GM12878 (cell line): ENCODE measurements at regions not wholly inside any gene's neighbourhood (a gene's known extent, or its start where the extent isn't known, plus 50 kb on each side); places are given as distances from the start of the nearest gene placed in this dataset.

Experiments used
- ATAC-seq: fragments of 200-7000 bp; cut with Tn5 transposase; 3 replicates; pipeline ENCODE4 v1.9.1; 2020; ENCODE audit warnings: mild to moderate bottlenecking, moderate library complexity
- BruUV-seq: library from RNA; stranded (reverse); fragments of 400-500 nt; replicated peaks from 2 replicates; lab custom pipeline; 2021; lab: Mats Ljungman, UMichigan
- CTCF ChIA-PET: fragments of 300-600 bp; sonication (Branson Sonifier 250); formaldehyde crosslinking; extraction: SDS; loops from one replicate; lab custom pipeline; 2021; ENCODE audit warnings: inconsistent platforms; lab: Yijun Ruan, JAX
- POLR2A ChIA-PET: fragments of 350-600 bp; formaldehyde crosslinking; extraction: SDS; loops from one replicate; lab custom pipeline; 2021; ENCODE audit warnings: inconsistent platforms; lab: Charles Lee
- RAD21 ChIA-PET: fragments of 300-600 bp; sonication (Branson Sonifier 250); formaldehyde crosslinking; loops from one replicate; lab custom pipeline; 2023; ENCODE audit warnings: antibody characterized with exemption; ENCODE audit not compliant: unreplicated experiment; lab: Charles Lee
- SMC1A ChIA-PET: fragments of 300-600 bp; sonication (Branson Sonifier 250); formaldehyde crosslinking; loops from one replicate; lab custom pipeline; 2023; ENCODE audit not compliant: unreplicated experiment, uncharacterized antibody; lab: Charles Lee
- DNase-seq: peaks from one replicate; pipeline ENCODE4 v3.0.0-alpha.2; 2011; ENCODE audit warnings: low read depth, low spot score
- FAIRE-seq: peaks from 3 replicates; lab custom pipeline; 2011; peaks lifted over from hg19 to GRCh38; lab: Jason Lieb, UNC
- H2AFZ ChIP-seq: 2 replicates; pipeline ENCODE4 v1.6.0; 2011; ENCODE audit warnings: low read depth, low read length, control low read depth; ENCODE audit not compliant: control insufficient read depth
- H3K27ac ChIP-seq: 2 replicates; pipeline ENCODE4 v1.5.1; 2011; ENCODE audit warnings: control low read depth; ENCODE audit not compliant: control insufficient read depth, insufficient read depth
- H3K27me3 ChIP-seq, 2 experiments: replicated peaks in 1 of 2; 2 replicates each; pipeline versions ENCODE4 v1.6.0 to v1.6.1; 2011; ENCODE audit warnings: low read length in 1 of 2; ENCODE audit not compliant: control insufficient read depth in 2 of 2, insufficient read depth in 2 of 2
- H3K36me3 ChIP-seq, 2 experiments: 2 replicates each; pipeline ENCODE4 v1.5.1; 2011; ENCODE audit warnings: low read length in 1 of 2; ENCODE audit not compliant: control insufficient read depth in 2 of 2, insufficient read depth in 2 of 2
- H3K4me1 ChIP-seq: 2 replicates; pipeline ENCODE4 v1.6.1; 2011; ENCODE audit warnings: mild to moderate bottlenecking, low read length, moderate library complexity, mixed read lengths; ENCODE audit not compliant: control insufficient read depth, insufficient read depth
- H3K4me2 ChIP-seq: 2 replicates; pipeline ENCODE4 v1.6.0; 2011; ENCODE audit warnings: control low read depth; ENCODE audit not compliant: control insufficient read depth, insufficient read depth
- H3K4me3 ChIP-seq: fragments of 200-600 bp; sonication (generic); 2 replicates; pipeline ENCODE4 v1.5.1; 2016
- H3K79me2 ChIP-seq: 2 replicates; pipeline ENCODE4 v1.6.0; 2011; ENCODE audit warnings: low read length; ENCODE audit not compliant: control insufficient read depth, insufficient read depth
- H3K9ac ChIP-seq: 2 replicates; pipeline ENCODE4 v1.8.0; 2011; ENCODE audit warnings: low read length, control low read depth, mixed read lengths; ENCODE audit not compliant: control insufficient read depth, insufficient read depth
- H3K9me3 ChIP-seq: replicated peaks from 3 replicates; pipeline ENCODE4 v1.5.1; 2011; ENCODE audit warnings: mild to moderate bottlenecking, low read length; ENCODE audit not compliant: control insufficient read depth, insufficient read depth
- H4K20me1 ChIP-seq: 2 replicates; pipeline ENCODE4 v1.6.0; 2011; ENCODE audit not compliant: control insufficient read depth, insufficient read depth
- BRCA1 ChIP-seq: IDR thresholded peaks from 2 replicates; pipeline ENCODE4 v1.6.1; 2011; ENCODE audit warnings: low read depth, low read length, improper control_type of control experiment
- CBX3 ChIP-seq: fragments of 200-600 bp; sonication (generic); IDR thresholded peaks from 2 replicates; pipeline ENCODE4 v1.6.1; 2016; ENCODE audit warnings: low read depth, borderline replicate concordance
- IKZF2 ChIP-seq, 2 experiments: fragments of 450-650 bp; IDR thresholded peaks; 2 replicates each; pipeline ENCODE4 v1.6.1; 2017; ENCODE audit warnings: mild to moderate bottlenecking in 2 of 2, moderate library complexity in 2 of 2
- JUNB ChIP-seq: IDR thresholded peaks from 2 replicates; pipeline ENCODE4 v1.6.1; 2016; ENCODE audit warnings: antibody characterized with exemption, mild to moderate bottlenecking
- MEF2A ChIP-seq: IDR thresholded peaks from 2 replicates; pipeline ENCODE4 v1.6.1; 2011; ENCODE audit warnings: low read depth, mild to moderate bottlenecking, low read length, moderate library complexity; ENCODE audit not compliant: insufficient read depth
- NR2F1 ChIP-seq: fragments of 450-650 bp; conservative IDR thresholded peaks from 2 replicates; pipeline ENCODE4 v1.6.1; 2017; ENCODE audit warnings: mild to moderate bottlenecking
- RCOR1 ChIP-seq: conservative IDR thresholded peaks from 2 replicates; pipeline ENCODE4 v1.6.1; 2012; ENCODE audit warnings: low read depth, low read length, improper control_type of control experiment
- REST ChIP-seq: IDR thresholded peaks from 2 replicates; pipeline ENCODE4 v1.6.1; 2012; ENCODE audit warnings: mild to moderate bottlenecking, low read depth, low read length
- RUNX3 ChIP-seq: IDR thresholded peaks from 2 replicates; pipeline ENCODE4 v1.6.1; 2012; ENCODE audit warnings: low read length, inconsistent platforms
- SKIL ChIP-seq: fragments of 450-650 bp; IDR thresholded peaks from 2 replicates; pipeline ENCODE4 v1.6.1; 2017; ENCODE audit warnings: mild to moderate bottlenecking, low read depth, inconsistent platforms; ENCODE audit not compliant: poor library complexity, severe bottlenecking
- SP1 ChIP-seq: IDR thresholded peaks from one replicate; pipeline ENCODE4 v1.6.1; 2011; ENCODE audit warnings: low read depth, low read length
- ZBED1 ChIP-seq: IDR thresholded peaks from 2 replicates; pipeline ENCODE4 v1.6.1; 2016; ENCODE audit warnings: borderline replicate concordance
- WGBS: methylation state at CpG from one replicate; pipeline ENCODE4 v1.1.6; 2016; ENCODE audit warnings: low lambda C conversion rate; ENCODE audit not compliant: insufficient replicate concordance, insufficient coverage; ENCODE audit errors: missing lambda C conversion rate; 5-methylcytosine and 5-hydroxymethylcytosine counted together
- in situ Hi-C: fragments of 300-500 bp; cut with MboI; formaldehyde crosslinking; loops from 9 replicates; pipeline ENCODE4 v1.14.3; 2018; ENCODE audit warnings: mixed read lengths
- intact Hi-C: fragments of 100-400 bp; cut with micrococcal nuclease; formaldehyde crosslinking; loops from one replicate; pipeline ENCODE4 v1.14.2; 2022; ENCODE audit not compliant: unreplicated experiment

GRCh38 chr1:114338191-114338890 lies 172.7 kb downstream of the TRIM33 start:
- in situ Hi-C loops (no loop called here), intact Hi-C loops (no loop called here)
- Histone ChIP-seq H3K4me1 (no peaks in the 10 kb centered on the region), H3K27me3 (0 out of 4 replicates have a peak, but pooled peaks cover 0 to 2% of the 10 kb centered on the region in 2 experiments), H3K4me2 (no peak overlapping the region), H4K20me1 (no peaks in the 10 kb centered on the region), H3K4me3 (no peak overlapping the region), H3K27ac (no peak overlapping the region), H3K9me3 (no peaks in the 10 kb centered on the region), H3K36me3 (no peaks in the 10 kb centered on the region), H3K79me2 (no peaks in the 10 kb centered on the region), H2AFZ (no peak overlapping the region), H3K9ac (no peak overlapping the region)
- FAIRE-seq (no peak), DNase-seq (no peak), ATAC-seq (no peak)
- ChIA-PET CTCF (interaction anchor here (0.7 to 1.3 kb wide), 4 partner anchors 9 to 50 kb away, joined by 3 to 6 read pairs (median 4); no protein-coding TSS in a partner anchor), POLR2A (interaction anchor here (1.3 kb wide), 1 partner anchor 12 kb away, joined by 7 read pairs; no protein-coding TSS in a partner anchor), RAD21 (interaction anchor here (0.6 kb wide), 1 partner anchor 406 kb away, joined by 3 read pairs; no protein-coding TSS in a partner anchor), SMC1A (interaction anchor here (0.7 to 1.4 kb wide), 2 partner anchors 21 to 434 kb away, joined by 3 read pairs; no protein-coding TSS in a partner anchor)
- no peak for TF ChIP-seq IKZF2 (IDR thresholded peaks at IDR 0.05)
- TF ChIP-seq RCOR1: no peak
- TF ChIP-seq CBX3: no peak
- no peak for TF ChIP-seq REST
- no peak for TF ChIP-seq MEF2A
- TF ChIP-seq NR2F1: no peak
- no peak for TF ChIP-seq ZBED1
- no peak for TF ChIP-seq BRCA1
- TF ChIP-seq RUNX3: no peak
- no peak for TF ChIP-seq JUNB
- TF ChIP-seq SP1: no peak
- no peak for TF ChIP-seq SKIL
- WGBS: 61% methylated on average over 11 of the region's 11 CpGs
- no TSS peak for BruUV-seq
